ENCODE measurements at regions not wholly inside any gene's neighbourhood (a gene's known extent, or its start where the extent isn't known, plus 50 kb on each side); places are given as distances from the start of the nearest gene placed in this dataset.
"Not testable (repeated sequence)": the region's sequence is repeated elsewhere in the genome, so short reads cannot be mapped to it uniquely, and the experiment has no call there.

GRCh38 chr3:106309798-106310197 lies 441.0 kb upstream of the CBLB start:
- TF ChIP-seq CTCF (conservative IDR thresholded peaks at IDR 0.05; ENCODE audit: low read depth in 2 of 2); REST (IDR thresholded peaks at IDR 0.05; ENCODE audit: unreplicated experiment); CREB1 (CRISPR knock-in tag; IDR thresholded peaks at IDR 0.05; ENCODE audit: low read depth): not testable (repeated sequence)

All from GM23338 (cell line).